ENCODE measurements at regions not wholly inside any gene's neighbourhood (a gene's known extent, or its start where the extent isn't known, plus 50 kb on each side); places are given as distances from the start of the nearest gene placed in this dataset.

DNA sequence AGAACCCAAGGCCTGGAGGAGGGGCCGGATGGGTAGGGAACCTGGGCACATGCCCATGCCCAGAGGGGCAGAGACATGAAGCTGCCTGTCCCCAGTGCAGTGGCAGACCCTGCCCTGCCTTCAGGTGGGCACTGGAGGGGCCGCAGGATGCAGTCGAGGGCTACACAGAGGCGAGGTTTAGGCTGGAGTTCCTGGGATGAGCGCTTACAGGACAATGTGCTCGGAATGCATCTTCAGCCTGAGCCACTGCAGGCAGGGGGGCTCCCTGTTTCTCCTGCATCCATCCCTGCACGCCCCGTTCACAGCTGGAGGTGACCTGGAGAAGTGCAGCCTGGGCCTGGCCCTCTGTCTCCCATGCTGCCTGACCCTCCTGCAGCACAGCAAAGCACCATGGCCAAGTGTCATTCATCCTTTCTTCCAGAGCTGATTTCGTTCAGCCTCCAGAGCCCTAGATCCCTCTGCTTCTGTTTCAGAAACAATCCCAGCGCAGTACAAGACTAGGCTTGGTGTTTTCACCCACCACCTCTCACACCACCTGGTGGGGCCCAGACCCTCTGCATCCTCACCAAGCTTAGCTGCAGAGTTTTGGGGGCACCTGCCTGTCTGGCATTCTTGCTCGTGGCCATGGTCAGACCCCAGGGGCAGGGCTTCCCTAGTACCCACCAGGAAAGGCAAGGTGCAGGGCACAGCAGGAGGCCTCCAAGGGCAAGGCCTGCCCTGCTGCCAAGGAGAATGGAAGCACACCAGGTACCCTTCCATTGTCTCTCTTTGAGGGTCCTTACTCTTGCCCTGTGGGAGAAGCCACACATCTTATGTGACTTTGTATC lies 311.9 kb downstream of the TCERG1L start:
- no peak for DNase-seq (ENCODE audit: low read depth)

GRCh38 chr10:131000244-131000643 lies 311.3 kb downstream of the TCERG1L start:
- DNase-seq (ENCODE audit: low read depth): no peak

DNA sequence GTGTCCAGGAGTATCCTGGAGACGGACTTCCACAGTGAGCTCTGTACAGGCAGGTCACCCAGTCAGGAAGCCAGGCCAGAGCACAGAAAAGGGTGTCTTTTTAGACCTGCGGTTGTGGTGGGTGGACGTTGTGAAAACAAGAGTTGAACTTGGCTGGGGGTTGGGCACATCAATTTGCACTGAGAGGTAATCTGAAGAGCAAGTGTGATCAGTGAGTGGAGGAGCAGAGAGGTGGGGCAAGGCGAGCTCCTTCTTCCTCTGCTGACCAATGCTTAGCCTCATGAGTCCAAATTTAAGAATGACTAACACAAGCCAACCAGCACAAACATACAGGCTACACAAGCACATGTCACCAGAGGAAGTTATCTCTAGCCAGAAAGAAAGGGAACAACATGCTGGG lies 310.8 kb downstream of the TCERG1L start:
- DNase-seq (ENCODE audit: low read depth): no peak

DNA sequence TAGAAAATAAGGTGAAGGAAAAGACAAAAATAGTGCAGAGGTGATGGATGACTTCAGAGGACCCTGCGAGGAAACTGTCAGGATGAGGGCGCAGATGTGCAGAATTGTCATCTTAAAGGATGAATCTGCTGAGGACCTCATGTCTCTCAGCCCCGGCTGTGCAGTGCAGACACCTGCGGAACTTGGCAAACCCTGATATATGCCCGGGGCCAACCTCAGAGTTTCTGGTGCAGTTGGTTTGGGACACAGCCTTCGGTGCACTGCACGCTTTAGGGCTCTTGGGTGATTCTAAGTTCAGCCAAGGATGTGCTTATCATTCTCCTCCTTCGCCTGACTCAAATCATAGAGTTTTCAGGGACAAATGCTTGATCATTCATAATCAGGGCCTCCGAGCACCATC lies 310.1 kb downstream of the TCERG1L start:
- no peak for DNase-seq (ENCODE audit: low read depth)

- no peak for DNase-seq (ENCODE audit: low read depth)
Measured at GRCh38 chr10:131002031-131002861, 309.3 kb downstream of the TCERG1L start.

- no peak for DNase-seq (ENCODE audit: low read depth)
Measured at GRCh38 chr10:131003455-131003854, 308.1 kb downstream of the TCERG1L start.

- no peak for DNase-seq (ENCODE audit: low read depth)
Measured at GRCh38 chr10:131004276-131004675, 307.2 kb downstream of the TCERG1L start.

DNA sequence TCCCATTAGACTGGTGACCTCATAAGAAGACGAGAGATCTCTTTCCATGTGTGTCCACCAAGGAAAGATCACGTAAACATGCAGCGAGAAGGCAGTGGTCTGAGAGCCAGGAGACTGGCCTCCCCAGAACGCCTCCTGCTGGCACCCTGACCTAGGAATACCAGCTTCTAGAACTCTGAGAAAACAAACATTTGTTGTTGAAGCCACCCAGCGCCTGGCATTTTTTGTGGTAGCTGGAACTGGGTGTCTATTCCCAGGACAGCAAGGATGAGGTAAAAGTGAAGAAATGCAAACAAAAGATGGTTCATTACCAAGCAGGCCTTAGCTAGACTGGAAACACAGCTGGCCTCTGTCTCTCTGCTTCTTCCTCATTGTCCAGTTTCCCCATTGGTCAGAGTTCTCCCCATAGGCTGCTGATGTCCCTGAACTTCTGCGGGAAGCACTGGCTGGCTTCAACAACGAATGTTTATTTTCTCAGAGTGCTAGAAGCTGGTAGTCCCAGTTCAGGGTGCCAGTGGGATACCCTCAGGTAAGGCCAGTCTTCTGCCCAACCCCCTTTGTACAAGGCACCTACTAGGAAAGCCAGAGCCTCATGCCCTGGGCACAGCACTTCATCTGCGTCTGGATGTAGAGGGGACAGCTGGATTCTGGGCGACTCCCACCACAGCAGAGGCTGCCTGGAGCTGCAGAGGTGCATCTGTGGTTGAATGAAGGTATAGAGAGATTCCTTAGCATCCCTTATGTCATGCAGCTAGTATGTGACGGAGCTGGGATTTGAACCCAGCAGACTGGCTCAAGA lies 304.9 kb downstream of the TCERG1L start:
- no peak for DNase-seq (ENCODE audit: low read depth)

DNA sequence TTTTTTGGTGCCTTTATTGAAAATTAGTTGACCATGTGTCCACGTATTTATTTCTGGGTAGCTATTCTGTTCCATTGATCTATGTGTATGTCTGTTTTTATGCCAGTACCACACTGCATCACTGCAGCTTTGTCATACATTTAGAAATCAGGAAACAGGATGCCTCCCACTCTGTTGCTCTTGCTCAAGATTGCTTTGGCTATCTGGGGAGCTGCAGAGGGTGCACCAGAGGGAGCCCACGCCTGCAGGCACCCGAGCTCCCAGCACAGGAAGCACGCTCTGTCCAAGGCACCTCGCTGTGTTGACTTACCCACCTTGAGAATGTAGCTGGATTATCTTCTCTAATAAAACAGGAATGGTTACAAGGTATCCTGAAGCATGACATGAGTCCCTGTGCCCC lies 301.7 kb downstream of the TCERG1L start:
- no peak for DNase-seq (ENCODE audit: low read depth)

DNA sequence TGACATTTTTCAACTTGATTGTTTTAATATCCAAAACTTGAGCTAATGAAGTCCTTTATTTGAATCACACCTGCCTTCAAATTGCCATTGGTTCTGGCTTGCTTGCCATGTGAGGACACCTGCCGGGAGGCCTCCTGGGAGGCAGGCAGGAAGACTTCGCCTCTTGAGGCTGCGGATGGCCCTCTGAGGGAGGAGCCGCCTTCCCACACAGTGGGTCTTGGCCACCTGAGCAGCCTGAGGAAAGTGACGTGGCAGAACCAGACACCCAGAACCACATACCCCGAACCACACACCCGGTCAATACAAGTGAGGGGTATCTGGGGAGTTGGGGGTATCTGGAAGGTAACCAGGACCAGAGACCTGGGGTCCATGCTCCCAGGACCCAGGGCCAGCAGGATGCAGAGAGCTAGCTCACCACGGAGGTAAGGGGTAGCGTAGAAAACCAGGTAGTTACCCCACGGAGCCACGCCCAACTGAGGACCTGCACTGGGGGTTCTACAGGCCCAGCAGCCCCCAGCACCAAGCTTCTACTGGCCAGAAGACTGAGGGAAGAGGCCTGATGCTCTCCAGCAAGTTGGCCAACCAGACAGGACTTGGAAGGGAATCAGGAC lies 300.5 kb downstream of the TCERG1L start:
- DNase-seq (ENCODE audit: low read depth): no peak

DNA sequence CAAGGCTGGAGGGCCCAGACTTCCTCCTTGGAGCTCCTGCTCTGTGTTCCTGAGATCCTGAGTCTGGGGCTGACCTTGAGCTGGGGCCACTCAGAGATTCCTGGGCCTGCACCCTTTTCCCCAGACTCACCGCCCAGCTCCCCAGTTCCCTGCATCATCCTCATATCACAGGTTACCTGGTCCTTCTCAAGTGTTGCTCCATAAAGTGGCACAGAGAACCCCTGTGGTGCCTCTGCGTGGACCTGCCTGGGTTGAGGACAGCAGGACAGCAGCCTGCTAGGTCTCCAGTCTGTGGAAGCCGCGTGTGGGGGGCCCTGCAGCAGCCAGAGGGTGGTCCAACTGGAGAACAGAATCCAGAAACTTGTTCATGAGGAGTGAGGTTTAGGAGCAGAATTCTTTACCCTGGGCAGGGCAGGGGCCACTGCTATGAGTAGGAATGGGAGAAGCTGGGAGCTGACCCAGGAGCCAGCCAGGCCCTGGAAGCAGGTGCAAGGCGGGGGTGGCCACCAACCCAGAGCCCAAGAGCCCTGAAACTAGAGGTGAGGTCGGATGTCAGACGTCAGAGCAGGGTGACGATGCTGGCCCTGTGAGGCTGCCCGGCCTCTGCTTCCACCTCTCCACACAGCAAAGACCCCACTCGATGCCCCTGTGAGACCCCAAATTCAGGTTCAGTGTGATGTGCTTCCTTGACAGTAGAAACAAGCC lies 299.4 kb downstream of the TCERG1L start:
- DNase-seq (ENCODE audit: low read depth): no peak

- no peak for DNase-seq (ENCODE audit: low read depth)
Measured at GRCh38 chr10:131012641-131012985, 298.9 kb downstream of the TCERG1L start.

DNA sequence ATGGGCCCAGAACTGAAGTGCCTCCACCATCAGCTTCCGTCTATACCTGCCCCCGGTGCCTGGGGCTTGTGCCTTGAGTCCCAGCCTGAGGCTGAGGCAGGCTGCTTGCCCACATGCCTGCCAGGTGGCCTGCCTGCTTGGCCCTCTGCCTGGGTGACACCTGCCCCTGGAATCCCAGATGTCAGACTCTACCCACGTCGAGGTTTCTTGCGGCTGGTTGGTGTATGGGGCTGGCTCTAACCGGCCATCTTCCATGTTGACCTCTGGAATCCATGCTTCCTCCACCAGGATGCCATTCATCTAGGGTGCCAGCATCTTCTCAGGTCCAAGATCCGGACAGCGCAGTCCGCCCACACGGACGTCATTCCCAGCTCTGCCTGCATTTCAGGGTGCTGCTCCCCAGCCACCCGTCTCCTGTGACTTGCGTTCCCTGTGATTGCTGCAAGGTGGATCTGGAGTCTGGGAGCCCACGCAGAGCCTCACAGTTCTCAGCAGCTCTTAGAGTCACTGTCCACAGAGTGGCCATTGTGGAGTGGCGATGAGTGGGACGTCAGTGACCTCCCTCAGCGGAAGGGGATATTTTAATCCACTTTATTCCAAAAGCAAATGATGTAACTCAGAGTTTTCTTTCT lies 298.1 kb downstream of the TCERG1L start:
- DNase-seq (ENCODE audit: low read depth): no peak

DNA sequence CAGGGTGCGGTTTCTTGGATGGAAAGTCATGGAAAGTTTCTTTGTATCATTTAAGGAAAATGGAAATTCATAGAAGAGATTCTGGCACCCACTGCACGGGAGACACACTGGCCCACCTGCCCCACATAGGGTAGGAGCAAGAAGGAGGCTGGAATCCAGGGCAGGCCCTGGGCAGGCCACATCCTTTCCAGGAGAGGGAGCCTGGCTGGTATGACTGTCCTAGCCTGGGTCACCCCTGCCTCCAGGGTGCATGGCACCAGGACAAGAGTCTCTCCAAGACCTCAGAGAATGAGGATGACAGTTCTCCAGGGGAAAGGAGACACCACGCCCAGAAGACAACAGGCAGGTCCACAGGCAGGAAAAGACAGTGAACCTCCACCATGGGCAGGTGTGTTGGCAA lies 297.2 kb downstream of the TCERG1L start:
- DNase-seq (ENCODE audit: low read depth): no peak

DNA sequence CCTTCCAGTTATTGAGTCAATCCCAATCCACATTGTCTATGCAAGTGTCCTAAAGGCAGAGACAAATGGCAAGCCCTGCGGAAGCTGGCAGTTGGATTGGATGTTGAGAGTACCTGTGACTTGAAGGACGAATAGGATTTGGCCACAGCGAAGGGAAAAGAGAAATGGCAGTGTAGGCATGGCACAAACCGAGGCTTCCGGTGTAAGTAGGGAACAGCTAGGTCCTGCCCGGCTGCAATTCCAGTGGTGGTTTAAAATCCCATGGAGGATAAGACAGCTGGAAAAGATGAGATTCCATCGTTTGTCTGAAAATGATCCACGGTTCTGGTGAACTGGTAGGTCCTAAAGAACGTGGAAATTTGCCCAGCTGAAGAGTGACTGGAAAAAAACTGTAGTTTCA lies 296.2 kb downstream of the TCERG1L start:
- DNase-seq (ENCODE audit: low read depth): no peak

DNA sequence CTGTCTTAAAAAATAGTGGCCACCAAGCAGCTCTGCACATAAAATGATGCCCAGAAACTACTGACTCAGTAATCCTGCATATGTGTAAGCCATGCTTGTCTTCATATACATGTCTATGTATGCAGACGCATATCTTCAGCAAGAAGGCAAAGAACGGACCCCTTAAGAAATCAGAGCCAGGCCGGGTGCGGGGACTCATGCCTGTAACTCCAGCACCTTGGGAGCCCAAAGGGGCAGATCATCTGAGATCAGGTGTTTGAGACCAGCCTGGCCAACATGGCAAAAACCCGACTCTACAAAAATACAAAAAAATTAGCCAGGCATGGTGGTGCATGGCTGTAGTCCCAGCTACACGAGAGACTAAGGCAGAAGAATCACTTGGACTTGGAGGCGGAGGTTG lies 295.0 kb downstream of the TCERG1L start:
- DNase-seq (ENCODE audit: low read depth): no peak

GRCh38 chr10:131017566-131018285 lies 293.8 kb downstream of the TCERG1L start:
- DNase-seq (ENCODE audit: low read depth): no peak

DNA sequence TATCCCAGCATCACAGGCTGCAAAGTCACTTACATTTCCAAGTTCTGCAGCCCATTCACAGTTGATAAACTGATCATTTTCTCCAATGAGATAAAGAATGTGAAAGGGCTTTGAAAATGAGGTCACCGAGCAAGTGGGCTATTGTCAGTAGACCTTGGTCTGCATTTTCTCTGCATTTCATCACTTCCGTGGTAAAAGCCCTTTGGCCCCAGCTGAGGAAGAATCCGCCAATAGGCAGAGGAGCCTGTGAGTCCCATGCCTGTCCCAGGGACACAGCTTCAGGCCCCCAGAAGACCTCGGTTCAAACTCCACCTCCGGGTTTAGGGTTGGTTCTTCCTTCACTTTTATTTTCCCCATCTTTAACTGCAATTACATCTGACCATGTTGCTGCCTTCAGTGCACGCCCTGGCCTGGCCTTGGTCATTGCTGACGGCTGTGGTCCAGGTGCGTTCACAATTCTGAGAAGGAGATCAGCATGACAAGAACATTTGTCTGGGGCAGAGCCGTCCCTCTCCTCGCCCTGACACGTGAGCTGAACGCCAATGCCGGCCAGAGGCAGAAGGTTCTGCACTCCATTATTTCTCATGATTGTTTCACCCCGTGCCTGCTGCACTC lies 292.5 kb downstream of the TCERG1L start:
- no peak for DNase-seq (ENCODE audit: low read depth)

DNA sequence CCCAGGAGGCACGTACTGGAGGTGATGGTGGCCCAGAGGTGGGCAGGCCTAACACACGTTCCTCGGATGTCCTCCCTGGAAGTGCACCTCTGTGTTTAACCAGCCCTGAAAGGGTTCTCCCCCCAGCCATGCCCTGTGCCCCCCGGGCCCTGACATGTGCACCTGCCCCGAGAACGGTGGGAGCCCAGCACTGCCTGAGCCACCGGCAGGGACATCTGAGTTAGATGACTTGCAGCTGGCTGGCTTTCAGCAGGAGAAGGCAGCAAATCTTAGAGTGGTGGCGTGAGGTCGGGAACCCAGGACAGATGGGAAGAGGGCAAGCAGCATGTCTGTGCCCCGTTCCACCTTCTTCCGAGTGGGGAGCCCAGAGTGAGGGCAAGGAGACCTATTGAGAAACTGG lies 291.8 kb downstream of the TCERG1L start:
- no peak for DNase-seq (ENCODE audit: low read depth)

GRCh38 chr10:131020775-131021174 lies 290.7 kb downstream of the TCERG1L start:
- no peak for DNase-seq (ENCODE audit: low read depth)
